GM23338 (cell line): ENCODE measurements at regions not wholly inside any gene's neighbourhood (a gene's known extent, or its start where the extent isn't known, plus 50 kb on each side); places are given as distances from the start of the nearest gene placed in this dataset.

Source experiments
- ATAC-seq: fragments of 200-7000 bp; cut with Tn5 transposase; 3 replicates; pipeline ENCODE4 v1.9.1; 2020
- DNase-seq: peaks from one replicate; pipeline ENCODE4 v3.0.0-alpha.2; 2015; ENCODE audit warnings: low spot score
- H2AFZ ChIP-seq: fragments of 200-600 bp; sonication (generic); 2 replicates; pipeline ENCODE4 v1.8.0; 2016; ENCODE audit warnings: antibody characterized with exemption, mild to moderate bottlenecking, moderate library complexity
- H3F3A ChIP-seq: fragments of 200-600 bp; sonication (generic); replicated peaks from 2 replicates; pipeline ENCODE4 v1.8.0; 2017; ENCODE audit warnings: antibody characterized with exemption, mixed run types, low read depth
- H3K27ac ChIP-seq: fragments of 200-600 bp; sonication (generic); 2 replicates; pipeline ENCODE4 v1.6.1; 2016; ENCODE audit warnings: low read depth
- H3K27me3 ChIP-seq: fragments of 200-600 bp; sonication (generic); 2 replicates; pipeline ENCODE4 v1.8.0; 2016; ENCODE audit warnings: mild to moderate bottlenecking, mixed run types, moderate library complexity; ENCODE audit not compliant: insufficient read depth
- H3K36me3 ChIP-seq: fragments of 200-600 bp; sonication (generic); 2 replicates; pipeline ENCODE4 v1.8.0; 2016; ENCODE audit warnings: mild to moderate bottlenecking; ENCODE audit not compliant: insufficient read depth
- H3K4me1 ChIP-seq: fragments of 200-600 bp; sonication (generic); 2 replicates; pipeline ENCODE4 v1.8.0; 2016; ENCODE audit warnings: mild to moderate bottlenecking, moderate library complexity; ENCODE audit not compliant: insufficient read depth
- H3K4me2 ChIP-seq: fragments of 200-600 bp; sonication (generic); 2 replicates; pipeline ENCODE4 v1.7.1; 2017; ENCODE audit warnings: mixed run types
- H3K4me3 ChIP-seq: fragments of 200-600 bp; sonication (generic); 2 replicates; pipeline ENCODE4 v1.6.1; 2016; ENCODE audit warnings: mixed run types
- H3K79me2 ChIP-seq: fragments of 200-600 bp; sonication (generic); replicated peaks from 2 replicates; pipeline ENCODE4 v1.8.0; 2017; ENCODE audit warnings: mild to moderate bottlenecking; ENCODE audit not compliant: insufficient read depth
- H3K9me2 ChIP-seq: fragments of 200-600 bp; sonication (generic); 2 replicates; pipeline ENCODE4 v1.8.0; 2017; ENCODE audit not compliant: insufficient read depth
- H4K20me1 ChIP-seq: fragments of 200-600 bp; sonication (generic); replicated peaks from 2 replicates; pipeline ENCODE4 v1.8.0; 2017; ENCODE audit warnings: mild to moderate bottlenecking; ENCODE audit not compliant: insufficient read depth
- H3K27ac Mint-ChIP-seq: 2 replicates; pipeline ENCODE4 v1.8.0; 2020; ENCODE audit warnings: inconsistent platforms, mild to moderate bottlenecking, moderate library complexity, mixed read lengths
- H3K27me3 Mint-ChIP-seq: 3 replicates; pipeline ENCODE4 v1.8.0; 2022; ENCODE audit warnings: low read depth, mild to moderate bottlenecking, moderate library complexity, mixed read lengths, inconsistent platforms; ENCODE audit not compliant: insufficient read depth, poor library complexity
- H3K36me3 Mint-ChIP-seq: 3 replicates; pipeline ENCODE4 v1.8.0; 2021; ENCODE audit warnings: low read depth, mild to moderate bottlenecking, inconsistent platforms, moderate library complexity, mixed read lengths
- H3K4me1 Mint-ChIP-seq: 3 replicates; pipeline ENCODE4 v1.8.0; 2020; ENCODE audit warnings: mild to moderate bottlenecking, inconsistent platforms, mixed read lengths
- H3K4me3 Mint-ChIP-seq: 3 replicates; pipeline ENCODE4 v1.8.0; 2021; ENCODE audit warnings: moderate library complexity, mild to moderate bottlenecking, inconsistent platforms, mixed read lengths
- H3K9me3 Mint-ChIP-seq: 3 replicates; pipeline ENCODE4 v1.8.0; 2020; ENCODE audit warnings: moderate library complexity, mild to moderate bottlenecking, inconsistent platforms, mixed read lengths
- CREB1 ChIP-seq: fragments of 250-450 bp; sonication (Bioruptor Pico); IDR thresholded peaks from 2 replicates; pipeline ENCODE4 v1.5.0; 2020; ENCODE audit warnings: low read depth, mild to moderate bottlenecking, moderate library complexity
- CTCF ChIP-seq, 2 experiments: fragments of 200-600 bp in 1 of 2; sonication (generic) in 1 of 2; conservative IDR thresholded peaks; 2 replicates each; pipeline versions ENCODE4 v1.5.1 to v1.6.1; 2016 to 2017; ENCODE audit warnings: antibody characterized with exemption in 2 of 2, low read depth in 2 of 2, mild to moderate bottlenecking in 2 of 2, moderate library complexity in 1 of 2
- ETS1 ChIP-seq: IDR thresholded peaks from 2 replicates; pipeline ENCODE4 v1.6.1; 2016; ENCODE audit warnings: antibody characterized with exemption
- EZH2 ChIP-seq: fragments of 200-600 bp; sonication (generic); IDR thresholded peaks from one replicate; pipeline ENCODE4 v1.8.0; 2017; ENCODE audit warnings: antibody characterized with exemption, mild to moderate bottlenecking, low read depth; ENCODE audit not compliant: unreplicated experiment
- EZH2phosphoT487 ChIP-seq: fragments of 200-600 bp; sonication (generic); IDR thresholded peaks from one replicate; pipeline ENCODE4 v1.8.1; 2018; ENCODE audit warnings: antibody characterized with exemption; ENCODE audit not compliant: unreplicated experiment
- JUNB ChIP-seq: IDR thresholded peaks from one replicate; pipeline ENCODE4 v1.6.1; 2016; ENCODE audit warnings: antibody characterized with exemption; ENCODE audit not compliant: unreplicated experiment
- NANOG ChIP-seq: IDR thresholded peaks from 2 replicates; pipeline ENCODE4 v1.6.1; 2016; ENCODE audit warnings: antibody characterized with exemption, borderline replicate concordance
- REST ChIP-seq: IDR thresholded peaks from one replicate; pipeline ENCODE4 v1.6.1; 2018; ENCODE audit warnings: antibody characterized with exemption; ENCODE audit not compliant: unreplicated experiment
- STAT1 ChIP-seq: IDR thresholded peaks from one replicate; pipeline ENCODE4 v1.6.1; 2016; ENCODE audit warnings: antibody characterized with exemption; ENCODE audit not compliant: unreplicated experiment
- ZNF114 ChIP-seq: fragments of 250-450 bp; sonication (Bioruptor Pico); IDR thresholded peaks from 2 replicates; pipeline ENCODE4 v1.5.0; 2020; ENCODE audit warnings: mild to moderate bottlenecking, moderate library complexity
- ZNF331 ChIP-seq: fragments of 250-450 bp; sonication (Bioruptor Pico); IDR thresholded peaks from 2 replicates; pipeline ENCODE4 v1.5.0; 2020; ENCODE audit warnings: low read depth, mild to moderate bottlenecking, moderate library complexity

GRCh38 chr5:53327811-53328334, 152.6 kb upstream of the FST start:
- H3K4me1 ChIP-seq, result no peaks in the 10 kb centered on the region
- no peaks in the 10 kb centered on the region for H3K4me1 Mint-ChIP-seq

GRCh38 chr5:53330491-53330890, 149.9 kb upstream of the FST start:
- Histone ChIP-seq H3F3A (no peaks in the 10 kb centered on the region), H3K27ac (no peak overlapping the region), H3K4me2 (no peak overlapping the region), H3K79me2 (no peaks in the 10 kb centered on the region), H3K9me2 (peaks cover 4% of the 10 kb centered on the region; the same call in 1 of the 2 replicates), H4K20me1 (no peaks in the 10 kb centered on the region), H3K4me1 (no peaks in the 10 kb centered on the region), H2AFZ (no peak overlapping the region), H3K4me3 (no peak overlapping the region), H3K27me3 (no peaks in the 10 kb centered on the region), H3K36me3 (no peaks in the 10 kb centered on the region)
- H3K36me3 Mint-ChIP-seq, result no peaks in the 10 kb centered on the region
- no peak overlapping the region for H3K27ac Mint-ChIP-seq
- ATAC-seq, result no peak
- H3K27me3 Mint-ChIP-seq, result peaks cover 5% of the 10 kb centered on the region
- no peaks in the 10 kb centered on the region for H3K4me1 Mint-ChIP-seq
- H3K4me3 Mint-ChIP-seq, result no peak overlapping the region
- DNase-seq, result no peak
- TF ChIP-seq ZNF331 (CRISPR knock-in tag) (no peak), CREB1 (CRISPR knock-in tag) (no peak), STAT1 (no peak), ETS1 (no peak)
- no peaks in the 10 kb centered on the region for H3K9me3 Mint-ChIP-seq

More at GRCh38 chr5:53327811-53328334, 152.6 kb upstream of the FST start:
- H3K27me3 Mint-ChIP-seq, result peaks cover 2% of the 10 kb centered on the region
- H3K9me3 Mint-ChIP-seq, result no peaks in the 10 kb centered on the region
- Histone ChIP-seq H4K20me1 (no peaks in the 10 kb centered on the region), H3K79me2 (no peaks in the 10 kb centered on the region), H2AFZ (no peak overlapping the region), H3K36me3 (no peaks in the 10 kb centered on the region), H3K4me3 (no peak overlapping the region), H3K27me3 (no peaks in the 10 kb centered on the region), H3K27ac (no peak overlapping the region), H3K9me2 (peaks cover 4% of the 10 kb centered on the region; the same call in 1 of the 2 replicates), H3F3A (no peaks in the 10 kb centered on the region), H3K4me2 (no peak overlapping the region)
- no peaks in the 10 kb centered on the region for H3K36me3 Mint-ChIP-seq
- no peak overlapping the region for H3K4me3 Mint-ChIP-seq
- no peak for DNase-seq
- TF ChIP-seq JUNB (no peak), STAT1 (no peak), EZH2phosphoT487 (no peak)
- no peak for ATAC-seq
- H3K27ac Mint-ChIP-seq, result no peak overlapping the region

- Histone ChIP-seq H3K4me2 (no peak overlapping the region), H3K79me2 (no peaks in the 10 kb centered on the region), H3K27ac (no peak overlapping the region), H3K27me3 (no peaks in the 10 kb centered on the region), H3K36me3 (no peaks in the 10 kb centered on the region), H3K9me2 (peaks cover 4% of the 10 kb centered on the region; the same call in 1 of the 2 replicates), H4K20me1 (no peaks in the 10 kb centered on the region), H3K4me1 (no peaks in the 10 kb centered on the region), H2AFZ (peak overlapping the region; percentile 20; the same call in 1 of the 2 replicates), H3K4me3 (no peak overlapping the region), H3F3A (no peaks in the 10 kb centered on the region)
- H3K36me3 Mint-ChIP-seq, result no peaks in the 10 kb centered on the region
- H3K4me3 Mint-ChIP-seq, result no peak overlapping the region
- DNase-seq (no peak), ATAC-seq (no peak)
- H3K27me3 Mint-ChIP-seq, result peaks cover 5% of the 10 kb centered on the region
- H3K27ac Mint-ChIP-seq, result no peak overlapping the region
- H3K9me3 Mint-ChIP-seq, result no peaks in the 10 kb centered on the region
- no peaks in the 10 kb centered on the region for H3K4me1 Mint-ChIP-seq
- TF ChIP-seq CTCF (conservative IDR thresholded peaks at IDR 0.05; ENCODE audit: low read depth in 2 of 2) (no peak), REST (no peak), EZH2 (no peak), ETS1 (no peak), STAT1 (no peak), JUNB (no peak), NANOG (no peak), ZNF331 (CRISPR knock-in tag) (no peak), ZNF114 (CRISPR knock-in tag) (no peak), CREB1 (CRISPR knock-in tag) (no peak)
Measured at GRCh38 chr5:53331463-53331862, 149.0 kb upstream of the FST start.
